ENCODE measurements at regions not wholly inside any gene's neighbourhood (a gene's known extent, or its start where the extent isn't known, plus 50 kb on each side); places are given as distances from the start of the nearest gene placed in this dataset.

DNA sequence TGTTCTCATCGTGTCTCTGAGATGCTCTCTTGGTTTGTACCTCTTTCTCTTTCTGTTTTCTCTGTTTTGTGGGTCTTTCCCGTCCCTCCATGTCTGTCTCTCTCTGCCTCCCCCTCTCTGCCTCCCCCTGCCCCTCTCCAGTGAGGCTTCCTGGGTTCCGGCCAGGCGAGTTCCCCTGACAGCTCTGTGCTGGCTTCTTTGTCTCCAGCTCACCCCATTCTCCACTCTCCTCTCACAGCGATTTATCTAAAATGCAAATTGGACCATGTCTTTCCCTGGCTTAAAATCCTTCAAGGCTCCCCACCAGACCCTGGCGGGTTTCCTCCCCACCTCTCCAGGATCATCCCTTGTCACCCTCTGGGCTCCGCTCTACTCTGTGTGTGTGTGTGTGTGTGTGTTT is 202.4 kb upstream of the POU3F1 start:
- Histone ChIP-seq H3K36me3 (ENCODE audit: insufficient read depth, low read length) (no peaks in the 10 kb centered on the region), H3K27me3 (ENCODE audit: insufficient read depth, low read length) (peaks cover 10% of the 10 kb centered on the region), H3K4me3 (ENCODE audit: low read depth, low read length) (no peak overlapping the region), H2AFZ (ENCODE audit: low read length, unreplicated experiment) (no peak overlapping the region), H3K4me1 (ENCODE audit: control insufficient read depth, insufficient read depth, low read length, unreplicated experiment) (no peaks in the 10 kb centered on the region), H3K79me2 (ENCODE audit: control insufficient read depth, insufficient read depth, low read length, unreplicated experiment) (no peaks in the 10 kb centered on the region), H3K27ac (ENCODE audit: low read depth, low read length) (no peak overlapping the region)

- no peaks in the 10 kb centered on the region for H3K79me2 ChIP-seq (ENCODE audit: control insufficient read depth, insufficient read depth, low read length, unreplicated experiment)
- H3K36me3 ChIP-seq (ENCODE audit: insufficient read depth, low read length), result no peaks in the 10 kb centered on the region
- no peaks in the 10 kb centered on the region for H3K4me1 ChIP-seq (ENCODE audit: control insufficient read depth, insufficient read depth, low read length, unreplicated experiment)
- no peak overlapping the region for H2AFZ ChIP-seq (ENCODE audit: low read length, unreplicated experiment)
- no peak overlapping the region for H3K27ac ChIP-seq (ENCODE audit: low read depth, low read length)
- H3K4me3 ChIP-seq (ENCODE audit: low read depth, low read length), result no peak overlapping the region
- H3K27me3 ChIP-seq (ENCODE audit: insufficient read depth, low read length), result peaks cover 10% of the 10 kb centered on the region
Measured at GRCh38 chr1:38246955-38247952, 200.7 kb upstream of the POU3F1 start.

DNA sequence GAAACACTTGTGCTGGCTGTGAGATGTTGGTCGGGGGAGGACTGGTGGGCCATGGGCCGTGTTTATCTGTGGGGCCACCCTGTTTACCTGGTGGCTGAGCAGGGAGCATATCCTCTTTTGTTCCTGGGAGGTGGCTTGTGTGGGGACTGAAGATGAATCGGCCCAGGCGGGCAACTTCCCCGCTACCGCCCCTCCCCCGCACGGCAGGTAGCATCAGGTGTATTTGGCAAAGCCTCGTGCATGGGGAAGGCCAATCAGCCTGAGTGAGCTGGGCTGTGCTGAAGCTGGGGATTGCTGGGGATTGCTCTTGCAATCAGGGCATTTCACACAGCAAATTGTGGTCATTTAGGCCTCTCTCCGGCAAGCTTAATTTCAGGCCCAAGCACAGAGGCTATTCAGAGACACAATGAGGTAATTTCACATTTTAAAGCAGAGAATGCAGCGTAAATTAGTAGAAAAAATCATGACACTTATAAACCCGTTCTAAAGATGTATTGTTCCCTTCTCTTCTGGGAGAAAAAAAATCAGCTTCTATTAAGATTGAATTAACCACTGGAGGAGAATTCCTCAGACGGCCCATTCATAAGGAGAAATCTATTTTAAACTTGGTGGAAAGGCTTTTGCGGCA is 197.7 kb upstream of the POU3F1 start:
- Histone ChIP-seq H3K4me3 (ENCODE audit: low read depth, low read length) (no peak overlapping the region), H3K36me3 (ENCODE audit: insufficient read depth, low read length) (no peaks in the 10 kb centered on the region), H3K4me1 (ENCODE audit: control insufficient read depth, insufficient read depth, low read length, unreplicated experiment) (no peaks in the 10 kb centered on the region), H3K27ac (ENCODE audit: low read depth, low read length) (no peak overlapping the region), H3K27me3 (ENCODE audit: insufficient read depth, low read length) (peaks cover 8% of the 10 kb centered on the region), H2AFZ (ENCODE audit: low read length, unreplicated experiment) (no peak overlapping the region), H3K79me2 (ENCODE audit: control insufficient read depth, insufficient read depth, low read length, unreplicated experiment) (no peaks in the 10 kb centered on the region)

DNA sequence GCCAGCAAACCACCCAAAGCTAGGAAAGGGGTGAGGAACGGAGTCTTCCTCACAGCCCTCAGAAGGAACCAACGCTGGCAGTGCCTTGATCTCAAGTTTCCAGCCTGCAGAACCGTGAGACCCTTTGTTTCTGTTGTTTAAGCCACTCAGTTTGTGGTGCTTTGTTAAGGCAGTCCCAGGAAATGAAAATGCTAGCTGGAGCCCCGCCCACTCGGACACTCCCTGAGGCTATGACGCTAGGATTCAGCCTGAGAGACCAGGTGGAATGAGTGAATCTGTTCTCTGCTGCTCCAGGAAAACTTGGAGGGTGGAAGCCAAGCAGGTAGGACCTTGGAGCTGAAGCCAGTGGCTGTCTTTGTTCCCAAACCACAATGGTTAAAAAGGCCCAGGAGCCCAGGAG is 196.5 kb upstream of the POU3F1 start:
- Histone ChIP-seq H3K79me2 (ENCODE audit: control insufficient read depth, insufficient read depth, low read length, unreplicated experiment) (no peaks in the 10 kb centered on the region), H2AFZ (ENCODE audit: low read length, unreplicated experiment) (no peak overlapping the region), H3K4me1 (ENCODE audit: control insufficient read depth, insufficient read depth, low read length, unreplicated experiment) (no peaks in the 10 kb centered on the region), H3K27ac (ENCODE audit: low read depth, low read length) (no peak overlapping the region), H3K27me3 (ENCODE audit: insufficient read depth, low read length) (0 out of 2 replicates have a peak, but pooled peaks cover 3% of the 10 kb centered on the region), H3K4me3 (ENCODE audit: low read depth, low read length) (no peak overlapping the region), H3K36me3 (ENCODE audit: insufficient read depth, low read length) (no peaks in the 10 kb centered on the region)

DNA sequence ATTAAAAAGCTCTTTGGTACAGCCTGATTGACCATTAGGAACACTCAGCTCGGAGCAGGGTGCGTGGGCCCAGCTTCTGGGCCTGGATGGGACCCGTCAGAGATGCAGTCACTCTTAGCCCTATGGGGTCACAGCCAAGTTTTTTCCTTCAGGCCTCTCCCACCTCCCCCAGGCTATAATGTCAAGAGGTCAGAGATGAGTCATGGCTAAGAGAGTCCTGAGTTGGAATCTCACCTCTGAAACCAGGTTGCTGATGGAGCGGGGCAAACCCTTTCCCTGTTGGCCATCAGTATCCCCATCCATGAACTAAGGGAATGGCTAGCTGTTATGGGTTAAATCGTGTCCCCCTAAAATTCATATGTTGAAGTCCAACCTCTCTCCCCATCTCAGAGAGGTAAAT is 195.9 kb upstream of the POU3F1 start:
- H3K4me3 ChIP-seq (ENCODE audit: low read depth, low read length), result no peak overlapping the region
- H3K4me1 ChIP-seq (ENCODE audit: control insufficient read depth, insufficient read depth, low read length, unreplicated experiment), result no peaks in the 10 kb centered on the region
- no peak overlapping the region for H2AFZ ChIP-seq (ENCODE audit: low read length, unreplicated experiment)
- no peaks in the 10 kb centered on the region for H3K27me3 ChIP-seq (ENCODE audit: insufficient read depth, low read length)
- H3K36me3 ChIP-seq (ENCODE audit: insufficient read depth, low read length), result no peaks in the 10 kb centered on the region
- H3K79me2 ChIP-seq (ENCODE audit: control insufficient read depth, insufficient read depth, low read length, unreplicated experiment), result no peaks in the 10 kb centered on the region
- H3K27ac ChIP-seq (ENCODE audit: low read depth, low read length), result no peak overlapping the region

DNA sequence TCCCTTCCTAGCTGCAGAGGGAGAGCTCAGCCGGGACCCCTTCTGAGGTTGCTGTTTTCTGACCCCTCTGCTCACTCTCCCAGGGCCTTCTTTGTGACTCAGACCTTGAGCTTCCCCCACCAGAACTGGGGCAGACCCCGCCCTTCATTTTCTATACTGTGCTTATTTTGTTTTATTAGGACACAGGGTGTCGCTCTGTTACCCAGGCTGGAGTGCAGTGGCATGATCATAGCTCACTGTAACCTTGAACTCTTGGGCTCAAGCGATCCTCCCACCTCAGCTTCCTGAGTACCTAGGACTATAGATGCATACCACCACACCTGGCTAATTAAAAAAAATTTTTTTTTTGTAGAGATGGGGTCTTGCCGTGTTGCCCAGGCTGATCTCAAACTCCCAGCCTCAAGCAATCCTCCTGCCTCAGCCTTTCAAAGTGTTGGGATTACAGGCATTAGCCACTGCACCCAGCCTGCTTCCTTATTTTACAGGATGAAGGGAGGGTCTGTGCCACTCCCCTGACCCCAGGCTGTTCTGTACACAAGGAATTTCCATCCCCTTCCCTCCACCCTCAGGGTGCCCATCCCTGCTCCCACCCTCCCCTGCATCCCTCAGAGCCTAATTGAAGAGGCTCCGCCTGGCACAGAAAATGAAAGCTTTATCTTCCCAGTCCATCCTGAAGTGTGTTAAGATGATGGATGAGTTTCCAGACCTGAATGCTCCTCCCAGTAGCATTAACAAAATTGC is 195.2 kb upstream of the POU3F1 start:
- Histone ChIP-seq H3K36me3 (ENCODE audit: insufficient read depth, low read length) (no peaks in the 10 kb centered on the region), H2AFZ (ENCODE audit: low read length, unreplicated experiment) (no peak overlapping the region), H3K27ac (ENCODE audit: low read depth, low read length) (no peak overlapping the region), H3K4me1 (ENCODE audit: control insufficient read depth, insufficient read depth, low read length, unreplicated experiment) (no peaks in the 10 kb centered on the region), H3K27me3 (ENCODE audit: insufficient read depth, low read length) (no peaks in the 10 kb centered on the region), H3K79me2 (ENCODE audit: control insufficient read depth, insufficient read depth, low read length, unreplicated experiment) (no peaks in the 10 kb centered on the region), H3K4me3 (ENCODE audit: low read depth, low read length) (no peak overlapping the region)

DNA sequence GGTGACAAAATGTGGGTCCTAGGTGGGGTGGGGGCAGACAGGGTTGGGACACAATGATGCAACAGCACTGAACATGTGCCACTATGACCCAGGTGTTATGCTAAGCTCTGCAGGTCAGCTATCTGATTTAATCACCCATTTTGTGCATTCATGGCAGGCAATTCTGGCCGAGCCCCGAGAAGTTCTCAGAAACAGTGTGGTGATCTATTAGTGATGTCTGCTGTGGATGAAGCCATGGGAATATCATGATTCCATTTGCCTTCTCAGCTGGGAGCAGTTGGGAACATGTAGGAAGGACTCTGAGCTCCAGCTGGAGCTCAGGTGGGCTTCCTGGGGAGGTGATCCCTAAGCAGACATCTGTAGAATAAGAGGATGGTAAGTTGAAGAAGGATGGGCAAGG is 194.0 kb upstream of the POU3F1 start:
- H3K4me3 ChIP-seq (ENCODE audit: low read depth, low read length), result no peak overlapping the region

DNA sequence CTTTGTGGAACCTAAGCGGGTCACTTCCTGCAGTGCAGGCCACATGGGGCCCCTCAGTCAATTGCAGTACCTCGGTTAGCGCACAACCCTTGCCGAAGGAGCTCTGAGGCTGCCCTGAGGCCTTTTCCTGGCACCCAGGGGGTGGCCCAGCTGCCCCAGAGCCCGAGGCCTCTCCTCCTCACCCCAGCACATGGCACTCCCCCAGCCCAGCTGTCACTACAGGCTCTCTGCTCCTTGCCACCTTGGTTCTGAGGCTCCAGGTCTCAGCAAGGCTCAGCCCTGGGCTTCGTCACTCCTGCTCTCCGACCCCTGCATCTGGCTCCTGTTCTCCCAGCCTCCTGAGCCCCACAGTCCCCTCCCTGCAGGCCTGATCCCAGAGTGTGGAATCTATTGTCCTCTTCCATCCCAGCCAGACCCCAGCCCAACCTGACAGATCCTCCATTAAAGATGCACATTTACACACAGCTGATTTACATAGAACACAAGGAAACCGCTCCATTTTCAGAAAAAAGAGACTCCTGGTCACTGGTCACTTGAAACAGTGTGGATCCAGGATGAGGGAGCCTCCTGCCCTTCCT is 192.8 kb upstream of the POU3F1 start:
- H3K4me3 ChIP-seq (ENCODE audit: low read depth, low read length), result no peak overlapping the region
- no peaks in the 10 kb centered on the region for H3K79me2 ChIP-seq (ENCODE audit: control insufficient read depth, insufficient read depth, low read length, unreplicated experiment)
- no peak overlapping the region for H3K27ac ChIP-seq (ENCODE audit: low read depth, low read length)
- H3K36me3 ChIP-seq (ENCODE audit: insufficient read depth, low read length), result no peaks in the 10 kb centered on the region
- no peaks in the 10 kb centered on the region for H3K4me1 ChIP-seq (ENCODE audit: control insufficient read depth, insufficient read depth, low read length, unreplicated experiment)
- no peaks in the 10 kb centered on the region for H3K27me3 ChIP-seq (ENCODE audit: insufficient read depth, low read length)
- no peak overlapping the region for H2AFZ ChIP-seq (ENCODE audit: low read length, unreplicated experiment)

More for the DNA sequence above, 194.0 kb upstream of the POU3F1 start:
- Histone ChIP-seq H2AFZ (ENCODE audit: low read length, unreplicated experiment) (no peak overlapping the region), H3K4me1 (ENCODE audit: control insufficient read depth, insufficient read depth, low read length, unreplicated experiment) (no peaks in the 10 kb centered on the region), H3K79me2 (ENCODE audit: control insufficient read depth, insufficient read depth, low read length, unreplicated experiment) (no peaks in the 10 kb centered on the region), H3K36me3 (ENCODE audit: insufficient read depth, low read length) (no peaks in the 10 kb centered on the region), H3K27ac (ENCODE audit: low read depth, low read length) (no peak overlapping the region), H3K27me3 (ENCODE audit: insufficient read depth, low read length) (no peaks in the 10 kb centered on the region)

- no peaks in the 10 kb centered on the region for H3K79me2 ChIP-seq (ENCODE audit: control insufficient read depth, insufficient read depth, low read length, unreplicated experiment)
- H3K4me3 ChIP-seq (ENCODE audit: low read depth, low read length), result no peak overlapping the region
- no peak overlapping the region for H3K27ac ChIP-seq (ENCODE audit: low read depth, low read length)
- H2AFZ ChIP-seq (ENCODE audit: low read length, unreplicated experiment), result no peak overlapping the region
- H3K27me3 ChIP-seq (ENCODE audit: insufficient read depth, low read length), result no peaks in the 10 kb centered on the region
- H3K4me1 ChIP-seq (ENCODE audit: control insufficient read depth, insufficient read depth, low read length, unreplicated experiment), result no peaks in the 10 kb centered on the region
- H3K36me3 ChIP-seq (ENCODE audit: insufficient read depth, low read length), result no peaks in the 10 kb centered on the region
Measured at GRCh38 chr1:38238294-38238693, 191.7 kb upstream of the POU3F1 start.

GRCh38 chr1:38235705-38236104 is 189.1 kb upstream of the POU3F1 start:
- no peaks in the 10 kb centered on the region for H3K4me1 ChIP-seq (ENCODE audit: control insufficient read depth, insufficient read depth, low read length, unreplicated experiment)
- H2AFZ ChIP-seq (ENCODE audit: low read length, unreplicated experiment), result no peak overlapping the region
- no peak overlapping the region for H3K27ac ChIP-seq (ENCODE audit: low read depth, low read length)
- H3K4me3 ChIP-seq (ENCODE audit: low read depth, low read length), result no peak overlapping the region
- no peaks in the 10 kb centered on the region for H3K36me3 ChIP-seq (ENCODE audit: insufficient read depth, low read length)
- H3K27me3 ChIP-seq (ENCODE audit: insufficient read depth, low read length), result no peaks in the 10 kb centered on the region
- H3K79me2 ChIP-seq (ENCODE audit: control insufficient read depth, insufficient read depth, low read length, unreplicated experiment), result no peaks in the 10 kb centered on the region
